ENCODE measurements at regions not wholly inside any gene's neighbourhood (a gene's known extent, or its start where the extent isn't known, plus 50 kb on each side); places are given as distances from the start of the nearest gene placed in this dataset.

GRCh38 chr4:137649711-137650450 is 117.6 kb upstream of the PCDH18 start (continued):
- no peak for TF ChIP-seq AR (CRISPR knock-in tag; IDR thresholded peaks at IDR 0.05)

- ATAC-seq (no peak), DNase-seq (ENCODE audit: low spot score) (no peak)
- no peaks in the 10 kb centered on the region for H3K27me3 Mint-ChIP-seq (ENCODE audit: low read depth)
- no peaks in the 10 kb centered on the region for H3K36me3 Mint-ChIP-seq
- CTCF ChIA-PET = no interaction called here
- peaks cover 11% of the 10 kb centered on the region for H3K9me3 Mint-ChIP-seq
- POLR2A ChIA-PET = no interaction called here
- TF ChIP-seq HMGA2 (CRISPR knock-in tag; IDR thresholded peaks at IDR 0.05) = no peak
- TF ChIP-seq ZNF219 (CRISPR knock-in tag; IDR thresholded peaks at IDR 0.05; ENCODE audit: borderline replicate concordance) = no peak
- no peak for TF ChIP-seq ZNF138 (CRISPR knock-in tag; conservative IDR thresholded peaks at IDR 0.05)
- no peak for TF ChIP-seq SP1 (CRISPR knock-in tag; conservative IDR thresholded peaks at IDR 0.05)
- TF ChIP-seq NR2C2 (CRISPR knock-in tag; IDR thresholded peaks at IDR 0.05) = no peak
- TF ChIP-seq JAZF1 (CRISPR knock-in tag; IDR thresholded peaks at IDR 0.05) = no peak
- no peak for TF ChIP-seq CREB1 (CRISPR knock-in tag; IDR thresholded peaks at IDR 0.05)
- TF ChIP-seq MXD4 (CRISPR knock-in tag; IDR thresholded peaks at IDR 0.05; ENCODE audit: borderline replicate concordance) = no peak
- TF ChIP-seq, protein P1, sequence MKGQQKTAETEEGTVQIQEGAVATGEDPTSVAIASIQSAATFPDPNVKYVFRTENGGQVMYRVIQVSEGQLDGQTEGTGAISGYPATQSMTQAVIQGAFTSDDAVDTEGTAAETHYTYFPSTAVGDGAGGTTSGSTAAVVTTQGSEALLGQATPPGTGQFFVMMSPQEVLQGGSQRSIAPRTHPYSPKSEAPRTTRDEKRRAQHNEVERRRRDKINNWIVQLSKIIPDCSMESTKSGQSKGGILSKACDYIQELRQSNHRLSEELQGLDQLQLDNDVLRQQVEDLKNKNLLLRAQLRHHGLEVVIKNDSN (CRISPR knock-in tag; IDR thresholded peaks at IDR 0.05) = no peak
- no peak for TF ChIP-seq JUN (CRISPR knock-in tag; IDR thresholded peaks at IDR 0.05)
- TF ChIP-seq ZNF671 (CRISPR knock-in tag; IDR thresholded peaks at IDR 0.05) = no peak
- no peak for TF ChIP-seq ZNF263 (CRISPR knock-in tag; IDR thresholded peaks at IDR 0.05; ENCODE audit: low read depth)
- H3K4me1 Mint-ChIP-seq = no peaks in the 10 kb centered on the region
- no peak overlapping the region for H3K27ac Mint-ChIP-seq
- no peak overlapping the region for H3K4me3 Mint-ChIP-seq
Measured at GRCh38 chr4:137648531-137648930, 116.2 kb upstream of the PCDH18 start.

- peaks cover 11% of the 10 kb centered on the region for H3K9me3 Mint-ChIP-seq
- H3K27me3 Mint-ChIP-seq (ENCODE audit: low read depth) = no peaks in the 10 kb centered on the region
- no peak overlapping the region for H3K27ac Mint-ChIP-seq
- ChIA-PET POLR2A (no interaction called here), CTCF (no interaction called here)
- ATAC-seq (no peak), DNase-seq (ENCODE audit: low spot score) (no peak)
- H3K4me1 Mint-ChIP-seq = no peaks in the 10 kb centered on the region
- H3K36me3 Mint-ChIP-seq = no peaks in the 10 kb centered on the region
- H3K4me3 Mint-ChIP-seq = no peak overlapping the region
- TF ChIP-seq ZNF425 (CRISPR knock-in tag; conservative IDR thresholded peaks at IDR 0.05) = no peak
- no peak for TF ChIP-seq ZNF138 (CRISPR knock-in tag; conservative IDR thresholded peaks at IDR 0.05)
- TF ChIP-seq ZNF671 (CRISPR knock-in tag; IDR thresholded peaks at IDR 0.05) = no peak
- TF ChIP-seq, protein P2, sequence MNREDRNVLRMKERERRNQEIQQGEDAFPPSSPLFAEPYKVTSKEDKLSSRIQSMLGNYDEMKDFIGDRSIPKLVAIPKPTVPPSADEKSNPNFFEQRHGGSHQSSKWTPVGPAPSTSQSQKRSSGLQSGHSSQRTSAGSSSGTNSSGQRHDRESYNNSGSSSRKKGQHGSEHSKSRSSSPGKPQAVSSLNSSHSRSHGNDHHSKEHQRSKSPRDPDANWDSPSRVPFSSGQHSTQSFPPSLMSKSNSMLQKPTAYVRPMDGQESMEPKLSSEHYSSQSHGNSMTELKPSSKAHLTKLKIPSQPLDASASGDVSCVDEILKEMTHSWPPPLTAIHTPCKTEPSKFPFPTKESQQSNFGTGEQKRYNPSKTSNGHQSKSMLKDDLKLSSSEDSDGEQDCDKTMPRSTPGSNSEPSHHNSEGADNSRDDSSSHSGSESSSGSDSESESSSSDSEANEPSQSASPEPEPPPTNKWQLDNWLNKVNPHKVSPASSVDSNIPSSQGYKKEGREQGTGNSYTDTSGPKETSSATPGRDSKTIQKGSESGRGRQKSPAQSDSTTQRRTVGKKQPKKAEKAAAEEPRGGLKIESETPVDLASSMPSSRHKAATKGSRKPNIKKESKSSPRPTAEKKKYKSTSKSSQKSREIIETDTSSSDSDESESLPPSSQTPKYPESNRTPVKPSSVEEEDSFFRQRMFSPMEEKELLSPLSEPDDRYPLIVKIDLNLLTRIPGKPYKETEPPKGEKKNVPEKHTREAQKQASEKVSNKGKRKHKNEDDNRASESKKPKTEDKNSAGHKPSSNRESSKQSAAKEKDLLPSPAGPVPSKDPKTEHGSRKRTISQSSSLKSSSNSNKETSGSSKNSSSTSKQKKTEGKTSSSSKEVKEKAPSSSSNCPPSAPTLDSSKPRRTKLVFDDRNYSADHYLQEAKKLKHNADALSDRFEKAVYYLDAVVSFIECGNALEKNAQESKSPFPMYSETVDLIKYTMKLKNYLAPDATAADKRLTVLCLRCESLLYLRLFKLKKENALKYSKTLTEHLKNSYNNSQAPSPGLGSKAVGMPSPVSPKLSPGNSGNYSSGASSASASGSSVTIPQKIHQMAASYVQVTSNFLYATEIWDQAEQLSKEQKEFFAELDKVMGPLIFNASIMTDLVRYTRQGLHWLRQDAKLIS (CRISPR knock-in tag; IDR thresholded peaks at IDR 0.05; ENCODE audit: borderline replicate concordance) = no peak
- TF ChIP-seq, protein P3, sequence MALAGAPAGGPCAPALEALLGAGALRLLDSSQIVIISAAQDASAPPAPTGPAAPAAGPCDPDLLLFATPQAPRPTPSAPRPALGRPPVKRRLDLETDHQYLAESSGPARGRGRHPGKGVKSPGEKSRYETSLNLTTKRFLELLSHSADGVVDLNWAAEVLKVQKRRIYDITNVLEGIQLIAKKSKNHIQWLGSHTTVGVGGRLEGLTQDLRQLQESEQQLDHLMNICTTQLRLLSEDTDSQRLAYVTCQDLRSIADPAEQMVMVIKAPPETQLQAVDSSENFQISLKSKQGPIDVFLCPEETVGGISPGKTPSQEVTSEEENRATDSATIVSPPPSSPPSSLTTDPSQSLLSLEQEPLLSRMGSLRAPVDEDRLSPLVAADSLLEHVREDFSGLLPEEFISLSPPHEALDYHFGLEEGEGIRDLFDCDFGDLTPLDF (CRISPR knock-in tag; IDR thresholded peaks at IDR 0.05) = no peak
- no peak for TF ChIP-seq ZSCAN18 (CRISPR knock-in tag; IDR thresholded peaks at IDR 0.05)
- TF ChIP-seq NFE2L1 (CRISPR knock-in tag; IDR thresholded peaks at IDR 0.05) = no peak
- no peak for TF ChIP-seq PRRX2 (CRISPR knock-in tag; IDR thresholded peaks at IDR 0.05)
- no peak for TF ChIP-seq GABPB1 (CRISPR knock-in tag; IDR thresholded peaks at IDR 0.05)
- TF ChIP-seq TCF7 (CRISPR knock-in tag; IDR thresholded peaks at IDR 0.05; ENCODE audit: low read depth) = no peak
Measured at GRCh38 chr4:137647375-137647774, 115.1 kb upstream of the PCDH18 start.
